ENCODE measurements at regions not wholly inside any gene's neighbourhood (a gene's known extent, or its start where the extent isn't known, plus 50 kb on each side); places are given as distances from the start of the nearest gene placed in this dataset.
"Not testable (repeated sequence)": the region's sequence is repeated elsewhere in the genome, so short reads cannot be mapped to it uniquely, and the experiment has no call there.

GRCh38 chr7:101757879-101758278 lies 59.5 kb upstream of the CUX1 start:
- peaks cover 0 to 9% (median 4%) of the 10 kb centered on the region in 4 donors for H3K4me1 ChIP-seq (ENCODE audit: control insufficient read depth in 4 of 4, insufficient read depth in 4 of 4, low read length in 3 of 4)
- H3K27ac ChIP-seq (ENCODE audit: low read depth in 1 of 2, low read length in 2 of 2): no peak overlapping the region
- no peak overlapping the region for H3K4me3 ChIP-seq (ENCODE audit: low read depth in 1 of 3, low read length in 3 of 3)
- H3K9ac ChIP-seq (ENCODE audit: low read depth in 1 of 2, low read length in 2 of 2): no peak overlapping the region
- TF ChIP-seq SP1 (IDR thresholded peaks at IDR 0.05) (no peak), YY1 (IDR thresholded peaks at IDR 0.05) (no peak), REST (IDR thresholded peaks at IDR 0.05) (no peak), TAF1 (conservative IDR thresholded peaks at IDR 0.05) (no peak), ATF3 (IDR thresholded peaks at IDR 0.05) (no peak), GABPA (IDR thresholded peaks at IDR 0.05 in 1 of 2, conservative IDR thresholded peaks at IDR 0.05 in 1 of 2) (no peak), ZBTB33 (IDR thresholded peaks at IDR 0.05) (no peak), MAX (IDR thresholded peaks at IDR 0.05) (no peak)
- no peaks in the 10 kb centered on the region for H3K9me3 ChIP-seq (ENCODE audit: control insufficient read depth in 4 of 4, low read length in 3 of 4)
- 94% methylated on average over 7 of the region's 7 CpGs for WGBS
- no peaks in the 10 kb centered on the region for H3K27me3 ChIP-seq (ENCODE audit: control insufficient read depth in 4 of 4, insufficient read depth in 4 of 4, low read length in 3 of 4)
- no peak for DNase-seq (ENCODE audit: low spot score)
- no peaks in the 10 kb centered on the region for H3K36me3 ChIP-seq (ENCODE audit: control insufficient read depth in 4 of 4, insufficient read depth in 3 of 4, low read depth in 1 of 4, low read length in 3 of 4)

- not testable (repeated sequence) for H3K4me3 ChIP-seq (ENCODE audit: low read depth in 1 of 3, low read length in 3 of 3); H3K27me3 ChIP-seq (ENCODE audit: control insufficient read depth in 4 of 4, insufficient read depth in 4 of 4, low read length in 3 of 4); H3K9ac ChIP-seq (ENCODE audit: low read depth in 1 of 2, low read length in 2 of 2); H3K27ac ChIP-seq (ENCODE audit: low read depth in 1 of 2, low read length in 2 of 2); DNase-seq (ENCODE audit: low spot score); H3K4me1 ChIP-seq (ENCODE audit: control insufficient read depth in 4 of 4, insufficient read depth in 4 of 4, low read length in 3 of 4); H3K9me3 ChIP-seq (ENCODE audit: control insufficient read depth in 4 of 4, low read length in 3 of 4); H3K36me3 ChIP-seq (ENCODE audit: control insufficient read depth in 4 of 4, insufficient read depth in 3 of 4, low read depth in 1 of 4, low read length in 3 of 4)
- WGBS: 89% methylated on average over 2 of the region's 2 CpGs
These were observed 58.9 kb upstream of the CUX1 start for GRCh38 chr7:101758519-101758918.

- no peak for DNase-seq (ENCODE audit: low spot score)
- Histone ChIP-seq H3K9me3 (ENCODE audit: control insufficient read depth in 4 of 4, low read length in 3 of 4) (no peaks in the 10 kb centered on the region), H3K27me3 (ENCODE audit: control insufficient read depth in 4 of 4, insufficient read depth in 4 of 4, low read length in 3 of 4) (no peaks in the 10 kb centered on the region), H3K9ac (ENCODE audit: low read depth in 1 of 2, low read length in 2 of 2) (no peak overlapping the region), H3K27ac (ENCODE audit: low read depth in 1 of 2, low read length in 2 of 2) (no peak overlapping the region), H3K4me1 (ENCODE audit: control insufficient read depth in 4 of 4, insufficient read depth in 4 of 4, low read length in 3 of 4) (no peaks in the 10 kb centered on the region), H3K36me3 (ENCODE audit: control insufficient read depth in 4 of 4, insufficient read depth in 3 of 4, low read depth in 1 of 4, low read length in 3 of 4) (no peaks in the 10 kb centered on the region), H3K4me3 (ENCODE audit: low read depth in 1 of 3, low read length in 3 of 3) (no peak overlapping the region)
- no peak for TF ChIP-seq YY1 (IDR thresholded peaks at IDR 0.05)
- TF ChIP-seq HNF4G (IDR thresholded peaks at IDR 0.05): no peak
- no peak for TF ChIP-seq MAX (IDR thresholded peaks at IDR 0.05)
- no peak for TF ChIP-seq REST (IDR thresholded peaks at IDR 0.05)
- TF ChIP-seq ATF3 (IDR thresholded peaks at IDR 0.05): no peak
- TF ChIP-seq RXRA (IDR thresholded peaks at IDR 0.05): no peak
- TF ChIP-seq JUND (IDR thresholded peaks at IDR 0.05): no peak
- TF ChIP-seq CTCF (IDR thresholded peaks at IDR 0.05; ENCODE audit: low read depth, low read length, missing input control): no peak
- no peak for TF ChIP-seq SP1 (IDR thresholded peaks at IDR 0.05)
- no peak for TF ChIP-seq HNF4A (conservative IDR thresholded peaks at IDR 0.05)
- no peak for TF ChIP-seq TAF1 (conservative IDR thresholded peaks at IDR 0.05)
- no peak for TF ChIP-seq NR2F2 (IDR thresholded peaks at IDR 0.05)
- no peak for TF ChIP-seq GABPA (IDR thresholded peaks at IDR 0.05 in 1 of 2, conservative IDR thresholded peaks at IDR 0.05 in 1 of 2)
- WGBS: 68% methylated on average over 6 of the region's 6 CpGs
These were observed 53.2 kb upstream of the CUX1 start for GRCh38 chr7:101764221-101764620.

Data from liver (tissue), 8 donors.